ENCODE measurements at regions not wholly inside any gene's neighbourhood (a gene's known extent, or its start where the extent isn't known, plus 50 kb on each side); places are given as distances from the start of the nearest gene placed in this dataset.

GRCh38 chr2:165024199-165024598, 68.9 kb upstream of the SLC38A11 start:
- no CpG with 5 or more reads among the region's 3 CpGs for WGBS (ENCODE audit: insufficient coverage)
- Histone ChIP-seq H3K9ac (ENCODE audit: low read length) (no peak overlapping the region), H3K4me3 (ENCODE audit: control extremely low read depth in 1 of 5, extremely low read depth in 1 of 5, insufficient read depth in 1 of 5, low read depth in 2 of 5, low read length in 4 of 5) (no peak overlapping the region), H3K4me1 (ENCODE audit: control insufficient read depth in 2 of 2, insufficient read depth in 2 of 2, low read length in 2 of 2) (no peaks in the 10 kb centered on the region), H3K36me3 (replicated peaks in 1 of 2; ENCODE audit: control extremely low read depth in 1 of 2, control insufficient read depth in 1 of 2, extremely low read depth in 1 of 2, insufficient read depth in 2 of 2, low read length in 1 of 2) (no peaks in the 10 kb centered on the region), H3K27ac (ENCODE audit: low read length in 2 of 2) (no peak overlapping the region), H4K20me1 (ENCODE audit: control insufficient read depth, insufficient read depth, low read length, poor library complexity, severe bottlenecking) (no peaks in the 10 kb centered on the region), H3K9me3 (ENCODE audit: control extremely low read depth in 1 of 3, control insufficient read depth in 2 of 3, insufficient read depth in 1 of 3, low read length in 2 of 3) (no peaks in the 10 kb centered on the region), H2AFZ (ENCODE audit: insufficient read depth, low read depth, low read length, poor library complexity, severe bottlenecking) (no peak overlapping the region), H3K4me2 (replicated peaks; ENCODE audit: low read depth, low read length, poor library complexity, severe bottlenecking) (no peak overlapping the region), H3K79me2 (ENCODE audit: control insufficient read depth, insufficient read depth, low read length) (no peaks in the 10 kb centered on the region), H3K27me3 (replicated peaks in 1 of 4; ENCODE audit: control extremely low read depth in 1 of 4, control insufficient read depth in 3 of 4, insufficient read depth in 4 of 4, low read length in 3 of 4) (no peaks in the 10 kb centered on the region)
- H3K9me3 Mint-ChIP-seq (ENCODE audit: insufficient read depth), result peaks cover 3% of the 10 kb centered on the region
- H3K4me3 Mint-ChIP-seq, result no peak overlapping the region
- peaks cover 14% of the 10 kb centered on the region for H3K27me3 Mint-ChIP-seq
- no peak overlapping the region for H3K27ac Mint-ChIP-seq
- no peak for TF ChIP-seq EZH2 (IDR thresholded peaks at IDR 0.05; ENCODE audit: borderline replicate concordance, insufficient read depth, low read depth, low read length, poor library complexity, severe bottlenecking)
- TF ChIP-seq CTCF (IDR thresholded peaks at IDR 0.05), result no peak
- ChIA-PET POLR2A (no interaction called here), CTCF (no interaction called here)
- DNase-seq (no peak), ATAC-seq (ENCODE audit: low read depth) (no peak)
- intact Hi-C loops (cut with micrococcal nuclease), result no loop called here
- no peaks in the 10 kb centered on the region for H3K4me1 Mint-ChIP-seq

GRCh38 chr2:165022781-165023180, 67.5 kb upstream of the SLC38A11 start:
- TF ChIP-seq EZH2 (IDR thresholded peaks at IDR 0.05; ENCODE audit: borderline replicate concordance, insufficient read depth, low read depth, low read length, poor library complexity, severe bottlenecking), result no peak
- no peak for TF ChIP-seq CTCF (IDR thresholded peaks at IDR 0.05)
- no peak overlapping the region for H3K27ac ChIP-seq (ENCODE audit: low read length in 2 of 2)
- no peak overlapping the region for H3K4me3 ChIP-seq (ENCODE audit: control extremely low read depth in 1 of 5, extremely low read depth in 1 of 5, insufficient read depth in 1 of 5, low read depth in 2 of 5, low read length in 4 of 5)
- Mint-ChIP-seq H3K4me1 (no peaks in the 10 kb centered on the region), H3K4me3 (no peak overlapping the region), H3K27ac (no peak overlapping the region), H3K9me3 (ENCODE audit: insufficient read depth) (peaks cover 3% of the 10 kb centered on the region), H3K27me3 (peaks cover 14% of the 10 kb centered on the region)
- H3K4me1 ChIP-seq (ENCODE audit: control insufficient read depth in 2 of 2, insufficient read depth in 2 of 2, low read length in 2 of 2), result no peaks in the 10 kb centered on the region
- intact Hi-C loops (cut with micrococcal nuclease), result no loop called here
- H3K27me3 ChIP-seq (replicated peaks in 1 of 4; ENCODE audit: control extremely low read depth in 1 of 4, control insufficient read depth in 3 of 4, insufficient read depth in 4 of 4, low read length in 3 of 4), result no peaks in the 10 kb centered on the region
- H3K9me3 ChIP-seq (ENCODE audit: control extremely low read depth in 1 of 3, control insufficient read depth in 2 of 3, insufficient read depth in 1 of 3, low read length in 2 of 3), result no peaks in the 10 kb centered on the region
- H2AFZ ChIP-seq (ENCODE audit: insufficient read depth, low read depth, low read length, poor library complexity, severe bottlenecking), result no peak overlapping the region
- H3K9ac ChIP-seq (ENCODE audit: low read length), result no peak overlapping the region
- H3K79me2 ChIP-seq (ENCODE audit: control insufficient read depth, insufficient read depth, low read length), result no peaks in the 10 kb centered on the region
- ATAC-seq (ENCODE audit: low read depth), result no peak
- ChIA-PET CTCF (no interaction called here), POLR2A (no interaction called here)
- 100% methylated on average over 2 of the region's 6 CpGs for WGBS (ENCODE audit: insufficient coverage)
- H4K20me1 ChIP-seq (ENCODE audit: control insufficient read depth, insufficient read depth, low read length, poor library complexity, severe bottlenecking), result no peaks in the 10 kb centered on the region
- DNase-seq, result no peak
- H3K4me2 ChIP-seq (replicated peaks; ENCODE audit: low read depth, low read length, poor library complexity, severe bottlenecking), result no peak overlapping the region
- no peaks in the 10 kb centered on the region for H3K36me3 ChIP-seq (replicated peaks in 1 of 2; ENCODE audit: control extremely low read depth in 1 of 2, control insufficient read depth in 1 of 2, extremely low read depth in 1 of 2, insufficient read depth in 2 of 2, low read length in 1 of 2)

Data from B cell (primary cell).